Osteocyte (in vitro differentiated cells): ENCODE measurements at regions not wholly inside any gene's neighbourhood (a gene's known extent, or its start where the extent isn't known, plus 50 kb on each side); places are given as distances from the start of the nearest gene placed in this dataset.

Source experiments
- DNase-seq: peaks from one replicate; pipeline ENCODE4 v3.0.0; 2021; ENCODE audit warnings: mixed read lengths; ENCODE audit not compliant: unreplicated experiment; ENCODE audit errors: extremely low spot score
- H3K27ac Mint-ChIP-seq: one replicate; pipeline ENCODE4 v1.8.0; 2021; ENCODE audit warnings: mild to moderate bottlenecking, mixed read lengths; ENCODE audit not compliant: unreplicated experiment
- H3K27me3 Mint-ChIP-seq: one replicate; pipeline ENCODE4 v1.8.0; 2021; ENCODE audit warnings: mixed read lengths; ENCODE audit not compliant: unreplicated experiment
- H3K36me3 Mint-ChIP-seq: one replicate; pipeline ENCODE4 v1.8.0; 2021; ENCODE audit warnings: mixed read lengths; ENCODE audit not compliant: unreplicated experiment
- H3K4me1 Mint-ChIP-seq: one replicate; pipeline ENCODE4 v1.8.0; 2021; ENCODE audit warnings: mixed read lengths; ENCODE audit not compliant: unreplicated experiment
- H3K4me3 Mint-ChIP-seq: one replicate; pipeline ENCODE4 v1.8.0; 2021; ENCODE audit warnings: mild to moderate bottlenecking, moderate library complexity, mixed read lengths; ENCODE audit not compliant: unreplicated experiment
- H3K9me3 Mint-ChIP-seq: one replicate; pipeline ENCODE4 v1.8.0; 2021; ENCODE audit warnings: mixed read lengths; ENCODE audit not compliant: unreplicated experiment
- CTCF ChIP-seq: fragments of 200-600 bp; sonication (generic); IDR thresholded peaks from 2 replicates; pipeline ENCODE4 v1.5.0; 2021; ENCODE audit warnings: antibody characterized with exemption, mild to moderate bottlenecking, moderate library complexity

GRCh38 chr2:128422571-128422970 lies 103.9 kb upstream of the HS6ST1 start:
- Mint-ChIP-seq H3K4me3 (no peak overlapping the region), H3K36me3 (no peaks in the 10 kb centered on the region)

GRCh38 chr2:128423788-128424165 lies 105.1 kb upstream of the HS6ST1 start:
- no peak for TF ChIP-seq CTCF
- no peak overlapping the region for H3K4me3 Mint-ChIP-seq
- DNase-seq, result peak; percentile 19
- H3K27ac Mint-ChIP-seq, result no peak overlapping the region
- peaks cover 30% of the 10 kb centered on the region for H3K4me1 Mint-ChIP-seq
- no peaks in the 10 kb centered on the region for H3K27me3 Mint-ChIP-seq
- peaks cover 16% of the 10 kb centered on the region for H3K9me3 Mint-ChIP-seq
- H3K36me3 Mint-ChIP-seq, result peaks cover 2% of the 10 kb centered on the region

More at GRCh38 chr2:128422571-128422970, 103.9 kb upstream of the HS6ST1 start:
- Mint-ChIP-seq H3K27me3 (no peaks in the 10 kb centered on the region), H3K9me3 (peaks cover 13% of the 10 kb centered on the region), H3K27ac (no peak overlapping the region), H3K4me1 (peaks cover 30% of the 10 kb centered on the region)
- DNase-seq, result peak; percentile 46
- TF ChIP-seq CTCF, result no peak

GRCh38 chr2:128424406-128425171 lies 105.9 kb upstream of the HS6ST1 start:
- H3K27me3 Mint-ChIP-seq, result no peaks in the 10 kb centered on the region
- DNase-seq, result no peak
- peaks cover 22% of the 10 kb centered on the region for H3K9me3 Mint-ChIP-seq
- no peak overlapping the region for H3K27ac Mint-ChIP-seq
- no peak overlapping the region for H3K4me3 Mint-ChIP-seq
- peaks cover 8% of the 10 kb centered on the region for H3K36me3 Mint-ChIP-seq
- no peak for TF ChIP-seq CTCF
- H3K4me1 Mint-ChIP-seq, result peaks cover 30% of the 10 kb centered on the region

- DNase-seq, result no peak
- H3K4me1 Mint-ChIP-seq, result peaks cover 30% of the 10 kb centered on the region
These were observed 106.5 kb upstream of the HS6ST1 start for GRCh38 chr2:128425216-128425615.

More at GRCh38 chr2:128425216-128425615, 106.5 kb upstream of the HS6ST1 start:
- H3K9me3 Mint-ChIP-seq, result peaks cover 21% of the 10 kb centered on the region
- H3K27ac Mint-ChIP-seq, result no peak overlapping the region
- H3K4me3 Mint-ChIP-seq, result no peak overlapping the region
- no peak for TF ChIP-seq CTCF
- no peaks in the 10 kb centered on the region for H3K27me3 Mint-ChIP-seq
- peaks cover 11% of the 10 kb centered on the region for H3K36me3 Mint-ChIP-seq
